ENCODE measurements at regions not wholly inside any gene's neighbourhood (a gene's known extent, or its start where the extent isn't known, plus 50 kb on each side); places are given as distances from the start of the nearest gene placed in this dataset.

DNA sequence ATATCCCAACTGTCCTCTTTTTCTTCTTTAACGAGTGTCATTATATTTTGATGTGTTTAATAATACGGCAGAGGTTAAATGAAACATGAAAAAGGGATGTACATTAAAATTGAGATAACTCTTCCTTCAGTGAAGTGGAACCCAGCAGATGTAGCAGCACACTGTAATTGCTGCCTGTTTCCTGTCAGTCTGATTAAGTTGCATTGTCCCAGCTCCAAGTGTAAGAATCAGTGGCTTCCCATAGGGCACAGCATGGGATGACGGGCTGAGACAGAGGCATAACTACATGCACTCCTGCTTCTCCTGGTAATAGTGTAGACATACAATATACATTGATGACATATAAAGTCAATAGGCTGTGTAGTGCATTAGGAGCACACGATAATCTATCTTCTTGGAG lies 175.8 kb upstream of the TCF4 start:
- Histone ChIP-seq H3K9ac (ENCODE audit: low read depth in 1 of 2, low read length in 2 of 2) (no peak overlapping the region), H3K4me3 (ENCODE audit: low read length in 2 of 2) (no peak overlapping the region), H3K9me3 (ENCODE audit: control insufficient read depth in 2 of 2, low read length in 2 of 2) (peaks cover 0 to 3% of the 10 kb centered on the region in 2 donors), H3K4me1 (ENCODE audit: control insufficient read depth in 2 of 2, insufficient read depth in 2 of 2, low read length in 2 of 2) (no peaks in the 10 kb centered on the region), H3K27ac (ENCODE audit: low read depth in 2 of 2, low read length in 2 of 2) (no peak overlapping the region), H3K36me3 (ENCODE audit: control insufficient read depth in 2 of 2, insufficient read depth in 2 of 2, low read length in 2 of 2) (no peaks in the 10 kb centered on the region), H3K27me3 (ENCODE audit: control insufficient read depth in 2 of 2, insufficient read depth in 2 of 2, low read length in 2 of 2) (no peaks in the 10 kb centered on the region)

DNA sequence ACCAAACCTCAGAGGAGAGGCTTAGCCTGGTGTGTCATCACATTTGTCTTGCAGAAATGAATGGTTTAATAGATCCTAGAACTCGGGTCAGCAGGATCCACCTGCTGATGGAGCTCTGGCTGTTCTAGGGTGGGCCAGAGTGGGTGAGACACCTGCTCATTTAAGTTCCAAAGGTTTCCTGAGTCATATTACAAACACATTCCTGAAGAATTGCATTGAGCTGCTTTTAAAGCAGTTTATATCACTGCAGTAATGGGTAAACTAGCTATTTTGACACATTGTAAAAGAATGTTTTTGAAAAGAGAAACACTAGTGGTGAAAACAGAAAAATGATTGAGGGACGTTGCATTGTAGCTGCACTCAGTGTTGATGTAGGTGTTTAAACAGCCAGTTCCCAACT lies 175.3 kb upstream of the TCF4 start:
- peaks cover 0 to 3% of the 10 kb centered on the region in 2 donors for H3K9me3 ChIP-seq (ENCODE audit: control insufficient read depth in 2 of 2, low read length in 2 of 2)
- no peaks in the 10 kb centered on the region for H3K36me3 ChIP-seq (ENCODE audit: control insufficient read depth in 2 of 2, insufficient read depth in 2 of 2, low read length in 2 of 2)
- H3K9ac ChIP-seq (ENCODE audit: low read depth in 1 of 2, low read length in 2 of 2): no peak overlapping the region
- no peaks in the 10 kb centered on the region for H3K4me1 ChIP-seq (ENCODE audit: control insufficient read depth in 2 of 2, insufficient read depth in 2 of 2, low read length in 2 of 2)
- no peaks in the 10 kb centered on the region for H3K27me3 ChIP-seq (ENCODE audit: control insufficient read depth in 2 of 2, insufficient read depth in 2 of 2, low read length in 2 of 2)
- H3K27ac ChIP-seq (ENCODE audit: low read depth in 2 of 2, low read length in 2 of 2): no peak overlapping the region
- no peak overlapping the region for H3K4me3 ChIP-seq (ENCODE audit: low read length in 2 of 2)

DNA sequence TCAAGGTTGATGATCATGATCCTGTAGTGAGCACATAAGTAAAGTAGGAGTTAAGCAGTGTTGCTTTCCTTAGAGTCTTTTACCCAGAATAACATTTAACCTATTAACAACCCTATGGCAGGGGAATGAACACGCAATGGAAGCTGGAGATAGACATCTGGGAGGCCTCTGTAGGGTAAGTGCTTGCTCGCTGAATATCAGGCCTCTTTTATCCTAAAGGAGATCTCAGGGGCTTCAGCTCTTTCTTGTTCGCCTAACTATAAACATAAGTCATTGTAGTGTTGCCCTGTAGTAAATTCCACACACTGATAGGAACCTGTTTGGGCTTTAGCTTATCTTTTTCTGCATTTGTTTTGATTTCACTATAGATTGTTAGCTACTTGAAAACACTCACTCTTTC lies 174.4 kb upstream of the TCF4 start:
- no peak overlapping the region for H3K4me3 ChIP-seq (ENCODE audit: low read length in 2 of 2)
- H3K9me3 ChIP-seq (ENCODE audit: control insufficient read depth in 2 of 2, low read length in 2 of 2): peaks cover 0 to 3% of the 10 kb centered on the region in 2 donors
- H3K36me3 ChIP-seq (ENCODE audit: control insufficient read depth in 2 of 2, insufficient read depth in 2 of 2, low read length in 2 of 2): no peaks in the 10 kb centered on the region
- H3K27me3 ChIP-seq (ENCODE audit: control insufficient read depth in 2 of 2, insufficient read depth in 2 of 2, low read length in 2 of 2): no peaks in the 10 kb centered on the region
- H3K9ac ChIP-seq (ENCODE audit: low read depth in 1 of 2, low read length in 2 of 2): no peak overlapping the region
- H3K27ac ChIP-seq (ENCODE audit: low read depth in 2 of 2, low read length in 2 of 2): no peak overlapping the region
- no peaks in the 10 kb centered on the region for H3K4me1 ChIP-seq (ENCODE audit: control insufficient read depth in 2 of 2, insufficient read depth in 2 of 2, low read length in 2 of 2)

DNA sequence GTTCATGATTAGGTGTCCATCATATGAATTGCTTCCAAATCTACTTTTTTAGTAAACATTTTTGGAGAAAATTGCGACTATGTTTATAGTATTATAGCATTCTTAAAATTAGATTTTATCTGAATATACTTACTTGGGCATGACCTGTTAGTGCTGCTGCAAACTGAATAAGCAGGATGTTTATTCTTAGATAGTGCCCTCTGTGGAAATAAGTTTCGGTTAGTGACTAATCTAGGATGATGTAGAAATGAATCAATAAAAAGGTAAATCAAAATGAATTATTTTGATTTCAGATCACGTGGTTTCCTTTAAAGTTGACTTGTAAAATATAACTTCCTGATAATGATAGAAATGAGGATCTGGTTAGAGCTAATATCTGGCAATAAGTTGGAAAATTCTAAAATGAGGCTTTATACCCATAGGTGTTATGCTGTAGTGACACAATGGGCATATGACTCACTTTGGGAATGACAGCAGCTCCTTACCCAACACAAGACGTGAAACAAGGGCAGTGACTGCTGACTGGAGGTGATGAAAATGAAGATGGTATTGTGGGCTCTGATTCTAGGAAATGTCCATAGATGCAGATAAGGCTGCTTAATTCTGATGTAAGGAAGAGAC lies 165.8 kb upstream of the TCF4 start:
- no peak overlapping the region for H3K27ac ChIP-seq (ENCODE audit: low read depth in 2 of 2, low read length in 2 of 2)
- no peaks in the 10 kb centered on the region for H3K4me1 ChIP-seq (ENCODE audit: control insufficient read depth in 2 of 2, insufficient read depth in 2 of 2, low read length in 2 of 2)
- no peaks in the 10 kb centered on the region for H3K36me3 ChIP-seq (ENCODE audit: control insufficient read depth in 2 of 2, insufficient read depth in 2 of 2, low read length in 2 of 2)
- H3K9me3 ChIP-seq (ENCODE audit: control insufficient read depth in 2 of 2, low read length in 2 of 2): no peaks in the 10 kb centered on the region
- H3K9ac ChIP-seq (ENCODE audit: low read depth in 1 of 2, low read length in 2 of 2): no peak overlapping the region
- no peak overlapping the region for H3K4me3 ChIP-seq (ENCODE audit: low read length in 2 of 2)
- no peaks in the 10 kb centered on the region for H3K27me3 ChIP-seq (ENCODE audit: control insufficient read depth in 2 of 2, insufficient read depth in 2 of 2, low read length in 2 of 2)

DNA sequence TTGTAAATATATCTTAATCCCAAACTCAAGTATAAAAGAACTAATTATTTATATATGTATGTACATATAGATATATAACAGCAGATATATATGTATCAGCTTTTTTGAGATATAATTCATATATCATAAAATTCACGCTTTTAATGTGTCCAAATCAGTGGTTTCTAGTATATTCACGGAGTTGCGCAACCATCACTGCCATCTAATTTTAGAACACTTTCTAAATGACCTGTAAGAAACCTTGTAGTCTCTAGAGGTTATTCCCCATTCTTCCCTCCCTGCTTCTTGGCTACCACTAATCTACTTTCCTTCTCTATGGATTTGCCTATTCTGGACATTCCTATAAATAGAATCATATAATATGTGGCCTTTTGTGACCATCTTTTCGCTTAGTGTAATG lies 163.5 kb upstream of the TCF4 start:
- H3K27ac ChIP-seq (ENCODE audit: low read depth in 2 of 2, low read length in 2 of 2): no peak overlapping the region
- no peaks in the 10 kb centered on the region for H3K27me3 ChIP-seq (ENCODE audit: control insufficient read depth in 2 of 2, insufficient read depth in 2 of 2, low read length in 2 of 2)
- no peaks in the 10 kb centered on the region for H3K4me1 ChIP-seq (ENCODE audit: control insufficient read depth in 2 of 2, insufficient read depth in 2 of 2, low read length in 2 of 2)
- H3K36me3 ChIP-seq (ENCODE audit: control insufficient read depth in 2 of 2, insufficient read depth in 2 of 2, low read length in 2 of 2): no peaks in the 10 kb centered on the region
- peaks cover 0 to 4% of the 10 kb centered on the region in 2 donors for H3K9me3 ChIP-seq (ENCODE audit: control insufficient read depth in 2 of 2, low read length in 2 of 2)
- H3K4me3 ChIP-seq (ENCODE audit: low read length in 2 of 2): no peak overlapping the region
- H3K9ac ChIP-seq (ENCODE audit: low read depth in 1 of 2, low read length in 2 of 2): no peak overlapping the region

DNA sequence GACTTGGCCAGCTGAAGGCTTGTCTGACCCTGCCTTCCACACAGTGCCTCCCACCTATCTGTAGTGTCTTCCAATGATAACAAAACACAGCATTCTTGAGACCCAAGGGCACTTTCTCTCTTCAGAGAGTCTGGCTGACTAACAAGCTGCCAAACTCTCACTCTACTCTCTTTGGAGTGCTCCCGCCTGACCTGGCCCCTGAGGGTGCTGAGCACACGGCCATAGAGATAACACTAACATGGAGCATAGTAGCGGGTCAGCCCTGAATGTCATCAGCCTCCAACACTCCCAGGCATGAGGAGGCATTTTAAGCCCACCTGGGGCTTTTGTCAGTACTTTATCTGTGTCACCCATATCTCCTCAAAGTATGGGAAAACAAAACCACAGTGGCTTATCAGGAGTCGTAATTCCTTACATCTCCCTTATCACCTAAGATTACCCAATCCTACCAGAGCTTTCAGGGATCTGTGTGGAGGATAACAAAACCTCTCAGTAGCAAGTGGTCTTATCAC lies 160.3 kb upstream of the TCF4 start:
- no peak overlapping the region for H3K27ac ChIP-seq (ENCODE audit: low read depth in 2 of 2, low read length in 2 of 2)
- H3K36me3 ChIP-seq (ENCODE audit: control insufficient read depth in 2 of 2, insufficient read depth in 2 of 2, low read length in 2 of 2): no peaks in the 10 kb centered on the region
- H3K9me3 ChIP-seq (ENCODE audit: control insufficient read depth in 2 of 2, low read length in 2 of 2): peaks cover 0 to 4% of the 10 kb centered on the region in 2 donors
- no peaks in the 10 kb centered on the region for H3K4me1 ChIP-seq (ENCODE audit: control insufficient read depth in 2 of 2, insufficient read depth in 2 of 2, low read length in 2 of 2)
- H3K27me3 ChIP-seq (ENCODE audit: control insufficient read depth in 2 of 2, insufficient read depth in 2 of 2, low read length in 2 of 2): no peaks in the 10 kb centered on the region
- H3K4me3 ChIP-seq (ENCODE audit: low read length in 2 of 2): no peak overlapping the region
- no peak overlapping the region for H3K9ac ChIP-seq (ENCODE audit: low read depth in 1 of 2, low read length in 2 of 2)

DNA sequence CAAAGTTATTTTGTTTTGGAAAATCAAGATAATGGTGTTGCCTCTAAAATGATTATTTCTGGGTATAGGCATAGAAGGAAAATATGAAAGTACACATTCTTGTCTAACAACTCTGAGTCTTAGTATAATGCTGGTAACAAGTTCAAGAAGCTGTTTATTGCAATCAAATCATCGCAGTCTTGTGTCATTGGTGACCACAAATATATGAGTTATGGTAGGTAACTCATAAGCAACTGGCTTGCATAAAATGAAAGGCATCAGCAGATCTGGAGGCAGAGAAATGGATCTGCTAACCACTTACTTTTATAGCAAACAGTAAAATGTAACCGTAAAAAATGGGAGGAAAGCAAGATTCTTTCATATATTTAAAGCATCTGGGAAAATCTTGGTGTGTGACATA lies 156.2 kb upstream of the TCF4 start:
- H3K4me1 ChIP-seq (ENCODE audit: control insufficient read depth in 2 of 2, insufficient read depth in 2 of 2, low read length in 2 of 2): no peaks in the 10 kb centered on the region
- H3K9me3 ChIP-seq (ENCODE audit: control insufficient read depth in 2 of 2, low read length in 2 of 2): peaks cover 0 to 4% of the 10 kb centered on the region in 2 donors
- no peak overlapping the region for H3K9ac ChIP-seq (ENCODE audit: low read depth in 1 of 2, low read length in 2 of 2)
- H3K4me3 ChIP-seq (ENCODE audit: low read length in 2 of 2): no peak overlapping the region
- H3K36me3 ChIP-seq (ENCODE audit: control insufficient read depth in 2 of 2, insufficient read depth in 2 of 2, low read length in 2 of 2): no peaks in the 10 kb centered on the region
- H3K27me3 ChIP-seq (ENCODE audit: control insufficient read depth in 2 of 2, insufficient read depth in 2 of 2, low read length in 2 of 2): no peaks in the 10 kb centered on the region
- H3K27ac ChIP-seq (ENCODE audit: low read depth in 2 of 2, low read length in 2 of 2): no peak overlapping the region

DNA sequence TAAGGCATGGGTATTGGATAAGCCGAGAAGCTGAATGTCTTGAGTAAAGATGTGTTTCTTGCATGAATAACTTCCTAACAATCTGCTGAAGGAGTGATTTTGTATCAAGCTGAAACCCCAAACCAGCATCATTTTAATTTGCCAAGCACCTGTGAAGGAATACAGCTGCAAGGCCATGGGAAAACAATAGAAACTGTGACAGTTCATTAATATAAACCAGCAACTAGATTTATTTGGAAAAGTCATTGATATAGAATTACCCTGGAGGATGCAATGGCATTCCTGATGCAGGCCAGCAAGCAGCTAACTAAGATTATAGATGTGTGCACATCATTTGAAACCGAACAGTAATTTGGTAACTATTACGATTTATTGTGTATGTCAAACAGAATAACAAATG lies 155.7 kb upstream of the TCF4 start:
- Histone ChIP-seq H3K27me3 (ENCODE audit: control insufficient read depth in 2 of 2, insufficient read depth in 2 of 2, low read length in 2 of 2) (no peaks in the 10 kb centered on the region), H3K4me3 (ENCODE audit: low read length in 2 of 2) (no peak overlapping the region), H3K27ac (ENCODE audit: low read depth in 2 of 2, low read length in 2 of 2) (no peak overlapping the region), H3K4me1 (ENCODE audit: control insufficient read depth in 2 of 2, insufficient read depth in 2 of 2, low read length in 2 of 2) (no peaks in the 10 kb centered on the region), H3K9ac (ENCODE audit: low read depth in 1 of 2, low read length in 2 of 2) (no peak overlapping the region), H3K9me3 (ENCODE audit: control insufficient read depth in 2 of 2, low read length in 2 of 2) (peaks cover 0 to 4% of the 10 kb centered on the region in 2 donors), H3K36me3 (ENCODE audit: control insufficient read depth in 2 of 2, insufficient read depth in 2 of 2, low read length in 2 of 2) (no peaks in the 10 kb centered on the region)

DNA sequence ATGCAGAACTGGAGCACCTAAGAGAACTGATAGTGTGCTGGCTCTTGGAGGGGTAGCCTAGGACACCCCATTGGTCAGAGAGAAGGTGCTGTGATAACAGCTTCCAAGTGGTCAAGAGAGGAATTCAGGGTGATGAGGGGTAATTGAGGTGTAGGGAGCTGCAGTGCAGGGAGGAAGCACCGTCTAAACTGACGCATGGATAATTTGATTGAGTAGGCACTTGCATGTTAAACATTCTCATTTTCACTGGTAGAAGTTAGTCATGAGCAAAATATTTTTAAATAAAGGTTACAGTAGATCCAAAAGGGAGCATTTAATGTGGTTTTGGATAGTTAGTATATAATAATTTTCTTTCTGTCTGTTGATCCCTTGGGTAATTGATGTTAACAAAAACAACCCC lies 155.1 kb upstream of the TCF4 start:
- no peak overlapping the region for H3K9ac ChIP-seq (ENCODE audit: low read depth in 1 of 2, low read length in 2 of 2)
- H3K4me3 ChIP-seq (ENCODE audit: low read length in 2 of 2): no peak overlapping the region
- H3K9me3 ChIP-seq (ENCODE audit: control insufficient read depth in 2 of 2, low read length in 2 of 2): peaks cover 0 to 4% of the 10 kb centered on the region in 2 donors
- H3K27me3 ChIP-seq (ENCODE audit: control insufficient read depth in 2 of 2, insufficient read depth in 2 of 2, low read length in 2 of 2): no peaks in the 10 kb centered on the region
- no peak overlapping the region for H3K27ac ChIP-seq (ENCODE audit: low read depth in 2 of 2, low read length in 2 of 2)
- H3K4me1 ChIP-seq (ENCODE audit: control insufficient read depth in 2 of 2, insufficient read depth in 2 of 2, low read length in 2 of 2): no peaks in the 10 kb centered on the region
- no peaks in the 10 kb centered on the region for H3K36me3 ChIP-seq (ENCODE audit: control insufficient read depth in 2 of 2, insufficient read depth in 2 of 2, low read length in 2 of 2)

DNA sequence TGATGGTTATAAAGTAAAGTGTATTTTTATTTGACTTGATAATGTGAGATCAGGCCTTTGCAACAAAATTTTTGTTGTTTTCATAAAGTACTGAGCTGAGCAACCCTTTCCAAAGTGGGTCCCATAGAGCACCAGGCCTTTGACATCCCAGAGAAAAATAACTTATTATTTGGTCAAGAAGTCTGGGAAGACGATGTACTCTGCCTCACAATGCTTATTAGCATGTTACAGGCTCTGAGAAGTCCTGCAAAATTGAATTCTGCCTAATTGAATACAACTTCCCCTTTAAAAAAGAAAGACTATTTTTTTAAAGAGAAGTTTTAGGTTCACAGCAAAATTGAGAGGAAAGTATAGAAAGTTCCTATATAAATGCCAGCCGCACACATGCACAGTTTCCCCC lies 151.5 kb upstream of the TCF4 start:
- Histone ChIP-seq H3K9me3 (ENCODE audit: control insufficient read depth in 2 of 2, low read length in 2 of 2) (no peaks in the 10 kb centered on the region), H3K27me3 (ENCODE audit: control insufficient read depth in 2 of 2, insufficient read depth in 2 of 2, low read length in 2 of 2) (no peaks in the 10 kb centered on the region), H3K36me3 (ENCODE audit: control insufficient read depth in 2 of 2, insufficient read depth in 2 of 2, low read length in 2 of 2) (no peaks in the 10 kb centered on the region), H3K27ac (ENCODE audit: low read depth in 2 of 2, low read length in 2 of 2) (no peak overlapping the region), H3K9ac (ENCODE audit: low read depth in 1 of 2, low read length in 2 of 2) (no peak overlapping the region), H3K4me3 (ENCODE audit: low read length in 2 of 2) (no peak overlapping the region), H3K4me1 (ENCODE audit: control insufficient read depth in 2 of 2, insufficient read depth in 2 of 2, low read length in 2 of 2) (no peaks in the 10 kb centered on the region)
